NCI-H2196 (cell line): ENCODE measurements at regions not wholly inside any gene's neighbourhood (a gene's known extent, or its start where the extent isn't known, plus 50 kb on each side); places are given as distances from the start of the nearest gene placed in this dataset.

Experiments
- DNase-seq: peaks from one replicate; lab custom pipeline; 2025; ENCODE audit not compliant: unreplicated experiment; lab: John Stamatoyannopoulos, UW

DNA sequence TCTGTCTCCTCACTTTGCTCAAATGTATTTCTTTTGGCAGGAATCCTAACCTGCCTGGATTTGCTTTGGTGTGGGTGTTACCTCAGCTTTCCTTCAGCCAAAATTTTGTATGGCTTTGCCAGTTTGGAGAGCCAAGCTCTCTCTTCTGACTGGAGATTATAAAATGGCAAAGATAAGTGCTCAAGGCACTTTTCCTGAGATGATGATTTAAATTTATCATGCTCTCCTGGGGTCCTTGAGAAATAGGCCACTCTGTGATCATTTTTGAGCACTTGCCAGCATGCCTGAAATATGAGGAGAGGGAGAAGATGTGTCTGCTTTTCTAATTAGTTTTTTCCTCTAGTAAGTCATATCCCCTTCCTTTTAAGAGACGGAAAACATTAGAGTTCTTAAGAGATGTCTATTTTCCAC, 683.0 kb downstream of the SLC4A3 start:
- DNase-seq, result no peak

DNA sequence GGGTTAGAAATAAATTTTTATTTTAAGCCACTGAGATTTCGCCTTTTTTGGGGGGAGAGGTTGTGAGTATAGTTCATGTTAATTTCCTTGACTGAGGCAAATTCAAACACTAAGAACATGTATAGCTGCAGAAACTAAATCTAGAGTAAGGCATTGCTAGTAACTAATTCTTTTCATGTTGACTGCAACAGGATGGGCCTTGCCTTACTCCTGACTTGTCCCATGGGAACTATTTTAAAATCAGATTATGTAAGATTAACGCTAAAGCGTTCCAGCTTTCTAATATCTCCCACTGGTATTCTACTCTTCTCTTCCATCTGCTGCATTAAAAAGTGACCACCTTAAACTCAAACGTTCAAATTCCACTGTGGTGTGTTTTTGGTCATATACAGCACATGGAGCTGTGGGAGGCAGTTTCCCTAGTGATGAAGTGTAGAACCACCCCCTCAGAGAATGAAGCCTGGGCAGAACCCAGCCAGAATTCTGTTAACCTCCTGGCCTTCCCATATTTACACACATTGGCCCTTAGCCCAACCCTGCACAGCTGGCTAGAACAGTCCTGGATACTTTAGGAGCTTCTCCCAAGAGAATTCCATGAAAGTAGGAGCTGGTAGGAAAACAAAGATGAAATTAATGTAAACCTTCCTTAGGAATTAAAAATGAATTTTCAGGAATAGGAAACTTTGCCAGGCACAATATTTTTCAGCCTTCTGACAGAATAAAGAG, 687.8 kb downstream of the SLC4A3 start:
- no peak for DNase-seq

DNA sequence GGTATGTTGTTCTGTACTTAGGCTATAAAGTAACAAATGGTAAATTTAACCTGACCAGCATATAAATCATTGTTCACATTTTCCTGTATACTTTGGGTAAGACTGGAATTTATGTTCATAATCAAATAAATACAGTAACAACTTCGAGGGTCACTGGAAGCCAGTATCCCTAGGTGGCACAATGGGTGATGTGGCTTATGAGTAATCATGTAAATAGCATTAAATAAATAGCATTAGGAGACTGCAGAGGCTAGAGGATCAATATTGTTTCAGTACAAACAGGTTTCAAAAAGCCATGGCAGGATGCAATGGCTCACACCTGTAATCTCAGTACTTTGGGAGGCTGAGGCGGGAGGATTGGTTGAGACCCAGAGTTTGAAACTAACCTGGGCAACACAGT, 690.6 kb downstream of the SLC4A3 start:
- DNase-seq, result no peak

DNA sequence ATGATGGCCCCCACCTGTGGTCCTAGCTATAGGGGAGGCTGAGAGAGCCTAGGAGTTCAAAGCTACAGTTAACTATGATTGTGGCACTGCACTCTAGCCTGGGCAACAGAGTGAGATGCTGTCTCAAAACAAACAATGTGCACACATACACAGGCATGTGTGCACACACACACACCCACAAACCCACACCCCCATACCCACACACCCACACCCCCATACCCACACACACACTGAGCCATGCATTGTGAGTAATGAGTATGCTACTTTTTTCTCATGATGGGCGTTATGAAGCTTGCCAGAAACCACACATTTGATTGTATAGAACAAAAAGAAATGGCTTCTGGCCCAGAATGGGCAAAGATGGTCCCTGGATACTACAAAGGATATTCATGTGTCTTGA, 691.1 kb downstream of the SLC4A3 start:
- DNase-seq, result no peak

DNA sequence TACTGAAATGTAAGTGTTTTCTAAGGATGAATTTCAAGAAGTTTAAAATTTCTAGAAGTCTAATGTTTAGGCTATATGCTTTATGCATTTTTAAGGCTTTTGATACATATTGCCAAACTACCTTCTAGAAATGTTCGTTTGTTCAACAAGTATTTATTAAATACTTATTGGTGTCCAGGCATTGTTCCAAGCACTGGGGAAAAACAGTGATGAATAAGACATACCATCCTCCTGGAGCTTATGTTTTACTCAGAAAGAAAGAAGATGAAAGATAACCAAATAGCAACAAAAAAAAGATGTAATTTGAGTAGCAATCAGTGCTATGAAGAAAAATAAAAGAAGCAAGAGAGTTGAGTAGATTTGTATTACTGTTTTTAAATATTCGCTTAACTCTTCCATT, 692.9 kb downstream of the SLC4A3 start:
- DNase-seq, result no peak

DNA sequence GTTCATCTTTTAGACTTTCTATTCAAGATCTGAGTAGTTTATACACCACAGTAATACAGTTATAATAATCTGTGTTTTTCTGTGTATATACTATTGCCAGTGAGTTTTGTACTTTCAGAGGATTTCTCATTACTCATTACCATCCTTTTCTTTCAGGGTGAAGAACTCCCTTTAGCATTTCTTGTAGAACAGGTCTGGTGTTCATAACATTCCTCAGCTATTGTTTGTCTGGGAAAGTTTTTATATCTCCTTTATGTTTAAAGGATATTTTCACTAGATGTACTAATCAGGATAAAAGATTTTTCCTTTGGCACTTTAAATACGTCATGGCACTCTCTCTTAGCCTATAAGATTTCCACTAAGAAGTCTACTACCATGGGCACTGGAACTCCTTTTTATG, 705.5 kb downstream of the SLC4A3 start:
- DNase-seq, result no peak

DNA sequence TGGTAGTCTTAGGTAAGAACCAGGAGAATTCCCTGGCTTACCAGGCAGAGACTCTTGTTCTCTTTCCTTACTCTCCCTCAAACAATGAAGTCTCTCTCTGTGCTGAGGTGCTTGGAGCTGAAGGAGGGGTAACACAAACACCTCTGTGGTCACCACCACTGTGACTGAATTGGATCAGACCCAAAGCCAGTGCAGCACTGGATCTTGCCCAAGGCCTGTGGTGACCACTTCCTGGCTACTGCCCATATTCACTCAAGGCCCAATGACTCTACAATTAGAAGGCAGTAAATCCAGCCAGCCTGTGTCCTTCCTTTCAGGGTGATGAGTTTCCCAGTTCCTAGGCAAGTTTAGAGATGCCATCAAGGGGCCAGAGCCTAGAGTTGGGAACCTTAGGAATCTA, 706.8 kb downstream of the SLC4A3 start:
- peak; percentile 15 for DNase-seq

DNA sequence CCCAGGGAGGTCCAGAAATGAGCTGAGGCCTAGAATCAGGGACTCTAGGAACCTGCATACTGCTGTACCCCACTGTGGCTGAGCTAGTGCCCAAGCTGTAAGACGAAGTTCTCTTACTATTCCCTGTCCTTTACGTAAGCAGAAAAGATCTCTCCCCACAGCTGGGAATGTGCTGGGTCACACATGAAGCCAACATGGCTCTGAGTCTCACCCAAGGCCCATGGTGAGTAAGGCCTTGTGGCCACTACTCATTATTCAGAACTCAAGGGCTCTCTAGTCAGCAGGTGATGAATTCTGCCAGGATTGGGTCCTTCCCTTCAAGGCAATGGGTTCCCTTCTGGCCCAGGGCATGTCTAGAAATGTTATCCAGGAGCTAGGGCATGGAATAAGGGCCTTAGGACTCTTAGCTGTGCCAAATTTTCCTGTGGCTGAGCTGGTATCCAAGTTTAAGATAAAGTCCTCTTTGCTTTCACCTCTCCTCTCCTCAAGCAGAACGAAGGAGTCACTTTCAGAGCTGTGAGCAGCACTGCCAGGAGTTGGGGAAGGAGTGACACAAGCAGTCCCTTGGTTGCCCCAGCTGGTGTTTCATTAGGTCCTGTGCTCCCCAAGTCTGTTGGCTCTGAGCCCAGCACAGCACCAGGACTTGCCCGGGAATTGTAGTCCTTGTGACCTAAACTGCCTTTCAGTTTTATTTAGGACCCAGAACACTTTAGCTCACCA, 707.6 kb downstream of the SLC4A3 start:
- no peak for DNase-seq

DNA sequence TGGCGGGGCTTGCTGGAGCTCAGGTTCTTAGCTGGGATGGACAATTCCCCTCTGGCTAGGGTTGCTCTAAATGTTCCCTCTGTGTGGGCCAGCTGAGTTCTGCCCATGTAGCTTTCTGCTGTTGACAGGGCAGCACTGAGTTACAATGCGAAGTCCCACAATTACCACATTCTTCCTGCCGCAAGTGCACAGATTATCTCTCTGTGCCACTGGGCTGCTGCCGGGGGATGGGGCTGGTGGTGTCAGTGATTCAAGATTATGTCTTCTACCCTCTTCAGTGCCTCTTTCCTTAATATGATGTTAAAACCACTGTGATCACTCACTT, 708.1 kb downstream of the SLC4A3 start:
- no peak for DNase-seq

DNA sequence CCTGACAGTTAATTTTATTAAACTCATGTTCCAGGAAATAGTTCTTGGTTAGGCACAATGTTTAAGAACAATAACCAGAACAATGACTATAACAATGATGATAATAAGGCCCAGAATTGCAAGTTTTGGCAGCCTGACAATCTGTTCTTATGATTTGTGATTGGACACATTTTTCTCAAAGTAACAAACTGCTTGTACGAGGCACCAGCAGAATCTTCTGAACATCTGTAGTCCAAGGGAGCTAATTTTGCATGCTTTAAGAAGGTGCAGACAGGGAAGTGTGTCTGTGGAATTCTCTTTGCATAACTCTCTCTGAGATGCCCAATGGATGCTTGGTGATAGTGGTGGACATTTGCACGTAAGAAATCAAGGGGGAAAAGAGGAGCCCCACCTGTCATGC, 709.3 kb downstream of the SLC4A3 start:
- DNase-seq, result no peak

DNA sequence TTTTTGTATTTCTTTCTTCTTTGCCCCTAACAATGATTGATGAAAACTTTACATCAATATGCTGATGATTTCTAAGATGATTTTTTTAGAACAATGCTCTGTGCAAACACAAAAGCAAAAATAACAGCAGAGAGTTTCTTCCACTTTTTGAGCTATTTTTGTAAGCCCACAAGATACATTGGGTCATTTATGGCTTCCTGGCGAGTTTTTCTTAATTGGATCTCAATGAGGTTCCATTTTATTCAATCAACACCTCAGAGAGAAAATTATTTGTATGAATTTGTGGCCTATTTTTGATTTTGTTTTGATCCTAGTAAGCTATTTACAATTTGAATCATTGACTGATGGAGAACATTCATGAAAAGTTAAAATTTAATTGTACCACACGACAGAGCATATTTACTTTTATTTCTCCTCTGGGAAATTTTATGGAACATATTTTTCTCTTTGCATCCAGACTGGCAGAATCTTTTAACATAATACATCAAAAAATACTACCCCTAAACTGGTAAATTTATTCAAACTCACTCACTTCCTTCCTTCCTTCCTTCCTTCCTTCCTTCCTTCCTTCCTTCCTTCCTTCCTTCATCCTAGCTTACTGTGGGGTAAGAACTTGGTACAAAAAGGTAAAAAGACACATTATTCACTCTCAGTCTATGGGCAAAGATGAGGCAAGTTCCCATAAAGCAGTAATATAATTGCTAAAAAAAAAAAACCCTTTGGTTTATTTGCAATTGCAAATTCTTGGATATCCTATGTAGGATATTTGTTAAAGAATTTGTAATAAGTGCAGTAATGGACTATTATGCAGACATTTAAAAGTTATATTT, 710.4 kb downstream of the SLC4A3 start:
- no peak for DNase-seq

DNA sequence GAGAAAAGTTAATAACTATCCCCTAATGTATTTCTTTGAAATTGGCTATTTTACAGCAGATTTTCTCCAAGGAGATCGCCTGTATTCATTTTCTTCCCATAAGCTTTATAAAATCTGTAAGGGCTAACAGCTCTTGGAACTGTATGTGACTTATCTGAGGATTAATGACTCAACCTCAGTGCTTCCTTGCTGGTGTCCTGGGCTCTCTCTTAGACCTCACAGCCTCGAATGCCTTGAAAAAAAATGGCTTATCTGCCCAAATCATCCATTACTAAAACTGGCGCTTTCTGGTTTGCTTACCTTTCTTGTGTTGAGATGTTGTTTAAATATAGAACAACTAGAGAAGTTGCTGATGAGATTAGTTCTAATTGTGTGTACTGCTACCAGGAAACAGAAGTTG, 713.6 kb downstream of the SLC4A3 start:
- no peak for DNase-seq

DNA sequence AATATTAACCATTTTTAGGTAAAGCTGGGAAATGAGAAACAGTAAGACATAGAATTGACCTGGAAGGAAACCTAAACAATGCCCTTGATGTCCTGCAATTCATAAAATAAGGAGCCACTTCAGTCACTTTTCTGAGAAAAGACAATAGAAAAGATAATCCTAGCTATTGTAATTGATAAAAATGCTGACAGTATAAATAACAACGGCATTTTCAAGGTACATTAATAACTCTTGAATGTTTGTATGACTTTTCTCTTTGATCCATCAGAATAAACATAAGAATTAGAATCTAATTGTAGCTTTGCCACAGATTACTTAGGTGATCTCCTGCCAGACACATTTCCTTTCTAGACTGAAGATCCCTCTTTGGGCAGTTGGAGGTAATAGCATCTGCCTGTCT, 719.5 kb downstream of the SLC4A3 start:
- DNase-seq, result no peak

DNA sequence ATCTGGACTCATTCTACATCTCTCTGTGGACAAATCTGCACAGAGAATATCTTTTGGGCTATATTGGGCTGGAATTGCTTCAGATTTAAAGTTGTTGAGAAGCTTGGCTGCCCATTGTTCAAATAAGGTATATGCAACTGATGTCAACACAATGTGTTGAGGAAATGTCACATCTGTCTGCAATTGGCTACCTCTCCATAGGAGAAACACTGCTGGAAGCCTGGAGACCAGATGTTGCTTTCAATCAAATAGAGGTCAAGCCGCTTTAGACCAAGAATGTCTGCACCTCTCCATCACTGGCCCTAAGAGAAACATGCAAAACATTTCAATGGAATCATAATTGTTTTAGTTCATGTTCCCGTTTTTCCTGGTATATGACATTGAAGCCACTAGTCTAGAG, 720.2 kb downstream of the SLC4A3 start:
- DNase-seq, result no peak

DNA sequence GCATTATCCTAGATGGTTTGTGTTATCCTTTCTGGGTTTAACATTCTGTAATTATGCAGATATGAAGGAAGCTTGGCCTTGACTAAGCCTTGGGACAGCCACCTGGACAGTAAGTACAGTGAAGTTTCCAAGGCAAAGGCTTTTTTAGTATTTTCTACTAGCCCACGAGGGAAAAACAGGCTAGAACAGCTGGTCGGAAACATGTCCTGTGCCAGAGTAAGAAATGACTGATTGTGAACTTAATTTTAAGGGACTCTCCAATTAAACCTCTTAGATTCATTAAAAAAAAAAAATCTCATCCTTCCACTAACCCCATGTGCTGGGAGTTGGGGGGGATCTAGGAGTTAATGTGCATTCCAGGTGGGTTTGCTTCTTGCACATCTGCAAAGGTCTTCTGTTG, 720.8 kb downstream of the SLC4A3 start:
- DNase-seq, result no peak

DNA sequence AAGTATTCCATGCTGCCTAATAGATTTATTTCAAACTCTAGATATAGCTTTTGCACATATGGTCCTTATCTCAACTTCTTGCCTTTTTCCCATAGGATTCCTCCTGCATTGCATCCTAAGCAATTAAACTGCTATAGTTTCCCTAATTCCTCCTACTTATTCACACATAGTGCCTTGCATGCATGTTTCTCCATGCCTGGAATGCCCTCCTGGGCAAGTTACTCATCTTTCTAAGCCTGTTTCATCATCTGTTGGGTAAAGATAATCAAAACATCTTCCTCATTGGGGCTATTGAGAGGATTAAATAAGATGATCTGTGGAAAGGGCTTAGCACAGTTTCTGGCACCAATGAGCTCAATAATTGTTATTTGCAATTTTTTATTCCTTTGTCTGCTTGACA, 726.5 kb downstream of the SLC4A3 start:
- no peak for DNase-seq

DNA sequence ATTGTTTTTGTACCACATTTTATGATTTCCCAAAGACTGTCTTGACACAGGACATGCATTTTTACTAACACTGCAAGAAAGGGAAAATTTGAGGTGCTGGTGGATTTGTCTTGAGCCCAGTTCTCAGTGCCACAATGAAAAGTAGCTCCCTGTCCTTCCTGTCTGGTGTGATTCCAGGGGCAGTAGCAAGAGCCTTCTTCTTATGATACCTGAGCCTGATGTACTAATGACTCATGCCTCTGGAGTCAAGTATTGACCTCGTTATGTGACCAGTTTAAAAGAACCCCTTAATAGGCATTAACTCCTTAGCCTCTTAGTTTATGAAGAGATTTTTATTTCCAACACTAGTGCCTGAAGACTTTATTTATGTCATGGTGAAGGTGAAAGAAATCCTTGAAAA, 728.6 kb downstream of the SLC4A3 start:
- DNase-seq, result peak; percentile 25

DNA sequence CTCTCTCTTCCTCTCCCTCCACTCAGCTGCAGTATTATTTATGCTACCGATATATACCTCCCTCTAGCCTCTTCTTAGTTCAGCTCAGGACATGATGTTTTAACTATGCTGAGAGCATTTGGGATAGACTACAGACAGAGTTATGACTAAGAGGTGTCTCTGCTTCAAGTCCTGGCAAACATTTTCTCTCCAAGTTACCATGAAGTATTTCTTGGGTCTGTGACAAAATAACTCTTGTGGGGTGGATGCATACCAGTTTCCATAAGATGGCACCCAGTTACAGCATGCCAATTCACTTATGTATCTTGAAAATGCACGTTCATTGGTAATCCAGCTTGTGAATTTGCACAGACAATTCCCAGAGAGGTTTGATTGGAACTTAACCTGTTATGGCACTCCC, 737.6 kb downstream of the SLC4A3 start:
- DNase-seq, result no peak

DNA sequence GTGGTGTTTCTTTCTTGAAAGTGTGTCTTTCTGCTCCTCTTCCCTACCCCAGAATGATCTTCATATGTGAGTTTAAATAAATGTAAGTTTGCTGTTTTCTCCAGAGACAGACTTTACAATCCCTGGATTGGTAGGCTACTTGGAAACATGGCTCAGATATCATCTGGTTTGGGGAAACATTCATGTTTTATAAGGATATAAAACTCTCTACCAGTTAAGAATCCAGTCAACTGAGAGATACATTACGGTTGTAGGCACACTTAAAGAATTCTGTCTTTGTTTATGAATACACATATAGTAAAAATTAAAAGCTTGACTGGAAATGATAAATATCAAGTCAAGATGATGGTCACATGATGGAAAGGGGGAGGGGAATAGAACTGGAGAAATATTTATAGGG, 739.3 kb downstream of the SLC4A3 start:
- no peak for DNase-seq

DNA sequence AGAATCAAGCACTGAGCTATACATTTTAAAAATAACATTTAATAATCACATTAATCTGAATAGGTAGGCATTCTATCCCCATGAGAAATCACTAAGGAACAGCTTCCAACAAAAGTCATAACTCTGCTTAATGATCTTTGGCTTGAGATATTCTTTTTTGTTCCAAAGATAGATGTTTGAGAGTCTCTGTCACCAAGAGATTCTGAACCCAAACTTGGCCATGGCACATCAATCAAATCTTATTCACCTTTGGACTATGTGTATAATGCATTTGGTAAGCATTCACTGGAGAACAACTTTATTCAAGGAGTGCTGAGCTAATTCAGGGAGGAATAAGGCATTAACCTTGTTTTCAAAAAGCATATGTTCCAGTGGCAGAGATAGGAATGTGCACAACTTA, 743.3 kb downstream of the SLC4A3 start:
- DNase-seq, result no peak

DNA sequence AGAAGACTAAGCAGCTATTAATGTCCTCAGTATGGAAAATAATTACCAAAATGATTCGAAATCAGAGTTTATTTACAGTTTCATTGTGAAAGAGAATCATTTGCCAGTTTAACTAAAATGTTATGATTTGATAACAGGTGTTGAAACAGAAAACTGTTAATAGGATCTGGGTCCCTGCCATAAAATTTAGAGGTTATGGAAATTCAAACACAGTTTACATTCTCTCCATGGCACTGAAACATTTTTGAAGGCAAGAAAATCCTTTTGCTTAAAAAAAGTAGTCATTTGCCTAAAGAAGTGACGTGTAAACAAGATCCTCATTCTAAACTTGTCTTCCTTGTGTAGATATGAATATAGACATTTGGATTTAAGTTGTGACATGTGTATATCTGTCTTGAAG, 743.8 kb downstream of the SLC4A3 start:
- no peak for DNase-seq

DNA sequence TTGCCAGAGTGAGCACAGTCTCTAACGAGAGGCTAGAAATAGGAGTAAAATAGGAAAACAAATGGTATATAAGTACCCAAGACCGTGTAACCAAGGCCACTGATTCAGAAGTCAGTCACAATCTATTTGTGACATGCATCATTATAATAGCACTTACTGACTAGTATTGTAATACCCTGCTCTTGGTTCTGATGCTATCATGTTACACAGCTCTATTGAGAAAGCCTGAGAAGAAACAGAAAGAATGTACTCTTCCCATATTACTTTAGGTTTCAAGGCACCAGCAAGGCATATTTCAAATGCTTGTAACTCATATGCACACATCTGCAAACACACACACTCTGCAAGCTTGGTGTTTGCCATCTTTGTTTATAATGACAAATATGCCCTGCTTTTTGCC, 746.4 kb downstream of the SLC4A3 start:
- DNase-seq, result no peak
